Neural cell (in vitro differentiated cells): ENCODE measurements at regions not wholly inside any gene's neighbourhood (a gene's known extent, or its start where the extent isn't known, plus 50 kb on each side); places are given as distances from the start of the nearest gene placed in this dataset.

Experiments used
- H2AFZ ChIP-seq: fragments of 200-600, 300-800 bp; sonication (generic), shearing (Covaris generic); 2 replicates; pipeline ENCODE4 v1.6.0; 2014; ENCODE audit warnings: low read depth, mild to moderate bottlenecking, antibody characterized with exemption, low read length, moderate library complexity
- H3F3A ChIP-seq: fragments of 200-600 bp; shearing (Covaris generic); 2 replicates; pipeline ENCODE4 v1.6.1; 2016; ENCODE audit warnings: mild to moderate bottlenecking, moderate library complexity, mixed read lengths, antibody characterized with exemption, low read length; ENCODE audit not compliant: insufficient read depth, poor library complexity, severe bottlenecking
- H3K27ac ChIP-seq: fragments of 200-600, 300-800 bp; sonication (generic), shearing (Covaris generic); 2 replicates; pipeline ENCODE4 v1.5.1; 2014; ENCODE audit warnings: mild to moderate bottlenecking, low read length, moderate library complexity
- H3K27me3 ChIP-seq: fragments of 300-800, 200-600 bp; sonication (generic), shearing (Covaris generic); 2 replicates; pipeline ENCODE4 v1.6.0; 2014; ENCODE audit warnings: mild to moderate bottlenecking, low read depth, low read length, moderate library complexity; ENCODE audit not compliant: insufficient read depth
- H3K36me3 ChIP-seq: fragments of 300-800, 200-600 bp; sonication (generic), shearing (Covaris generic); 2 replicates; pipeline ENCODE4 v1.5.1; 2014; ENCODE audit warnings: mild to moderate bottlenecking, antibody characterized with exemption, low read length, moderate library complexity; ENCODE audit not compliant: insufficient read depth
- H3K4me2 ChIP-seq: fragments of 300-800, 200-600 bp; sonication (generic), shearing (Covaris generic); 2 replicates; pipeline ENCODE4 v1.6.0; 2014; ENCODE audit warnings: mild to moderate bottlenecking, low read length
- H3K4me3 ChIP-seq: fragments of 300-800, 200-600 bp; sonication (generic), shearing (Covaris generic); 2 replicates; pipeline ENCODE4 v1.5.1; 2014; ENCODE audit warnings: mild to moderate bottlenecking, low read length, moderate library complexity
- H3K79me2 ChIP-seq: fragments of 200-600 bp; shearing (Covaris generic); replicated peaks from 2 replicates; pipeline ENCODE4 v1.6.0; 2014; ENCODE audit warnings: mild to moderate bottlenecking, low read length, moderate library complexity; ENCODE audit not compliant: insufficient read depth
- H3K9ac ChIP-seq: fragments of 300-800, 200-600 bp; sonication (generic), shearing (Covaris generic); 2 replicates; pipeline ENCODE4 v1.6.1; 2016; ENCODE audit warnings: mild to moderate bottlenecking, low read length, mixed read lengths
- H3K9me2 ChIP-seq: fragments of 200-600 bp; shearing (Covaris generic); 2 replicates; pipeline ENCODE4 v1.6.1; 2016; ENCODE audit warnings: mild to moderate bottlenecking, low read length, mixed read lengths; ENCODE audit not compliant: insufficient read depth
- H3K9me3 ChIP-seq: fragments of 200-600, 300-800 bp; sonication (generic), shearing (Covaris generic); 2 replicates; pipeline ENCODE4 v1.6.1; 2016; ENCODE audit warnings: mild to moderate bottlenecking, mixed run types, low read length, moderate library complexity, mixed read lengths
- H4K20me1 ChIP-seq: fragments of 200-600 bp; shearing (Covaris generic); 2 replicates; pipeline ENCODE4 v1.6.1; 2016; ENCODE audit warnings: mild to moderate bottlenecking, mixed run types; ENCODE audit not compliant: insufficient read depth
- EP300 ChIP-seq: fragments of 450-650 bp; conservative IDR thresholded peaks from 2 replicates; pipeline ENCODE4 v1.6.1; 2014; ENCODE audit warnings: antibody characterized with exemption, mild to moderate bottlenecking, moderate library complexity; ENCODE audit not compliant: poor library complexity, severe bottlenecking
- EZH2 ChIP-seq: fragments of 200-600, 300-800 bp; shearing (Covaris generic), sonication (generic); IDR thresholded peaks from 2 replicates; pipeline ENCODE4 v1.6.1; 2014; ENCODE audit warnings: antibody characterized with exemption, low read length, borderline replicate concordance, mild to moderate bottlenecking; ENCODE audit not compliant: insufficient read depth, poor library complexity, severe bottlenecking
- MXI1 ChIP-seq: fragments of 450-650 bp; conservative IDR thresholded peaks from 2 replicates; pipeline ENCODE4 v1.6.1; 2014; ENCODE audit warnings: antibody characterized with exemption, mild to moderate bottlenecking; ENCODE audit not compliant: poor library complexity, severe bottlenecking
- POLR2AphosphoS5 ChIP-seq: IDR thresholded peaks from 2 replicates; pipeline ENCODE4 v1.6.1; 2012
- RAD21 ChIP-seq: fragments of 450-650 bp; conservative IDR thresholded peaks from 2 replicates; pipeline ENCODE4 v1.6.1; 2014; ENCODE audit warnings: antibody characterized with exemption, mild to moderate bottlenecking, moderate library complexity
- SMC3 ChIP-seq: fragments of 450-650 bp; conservative IDR thresholded peaks from 2 replicates; pipeline ENCODE4 v1.6.1; 2014; ENCODE audit warnings: antibody characterized with exemption, mild to moderate bottlenecking, moderate library complexity; ENCODE audit not compliant: poor library complexity
- TAF1 ChIP-seq: IDR thresholded peaks from 2 replicates; pipeline ENCODE4 v1.6.1; 2012; ENCODE audit warnings: low read depth
- TF ChIP-seq, protein P1 (sequence below): fragments of 450-650 bp; IDR thresholded peaks from 2 replicates; pipeline ENCODE4 v1.5.1; 2014; ENCODE audit warnings: antibody characterized with exemption, mild to moderate bottlenecking, moderate library complexity; ENCODE audit not compliant: poor library complexity, severe bottlenecking
- TF ChIP-seq, protein P2 (sequence below): IDR thresholded peaks from 2 replicates; pipeline ENCODE4 v1.6.1; 2012; ENCODE audit warnings: borderline replicate concordance

DNA sequence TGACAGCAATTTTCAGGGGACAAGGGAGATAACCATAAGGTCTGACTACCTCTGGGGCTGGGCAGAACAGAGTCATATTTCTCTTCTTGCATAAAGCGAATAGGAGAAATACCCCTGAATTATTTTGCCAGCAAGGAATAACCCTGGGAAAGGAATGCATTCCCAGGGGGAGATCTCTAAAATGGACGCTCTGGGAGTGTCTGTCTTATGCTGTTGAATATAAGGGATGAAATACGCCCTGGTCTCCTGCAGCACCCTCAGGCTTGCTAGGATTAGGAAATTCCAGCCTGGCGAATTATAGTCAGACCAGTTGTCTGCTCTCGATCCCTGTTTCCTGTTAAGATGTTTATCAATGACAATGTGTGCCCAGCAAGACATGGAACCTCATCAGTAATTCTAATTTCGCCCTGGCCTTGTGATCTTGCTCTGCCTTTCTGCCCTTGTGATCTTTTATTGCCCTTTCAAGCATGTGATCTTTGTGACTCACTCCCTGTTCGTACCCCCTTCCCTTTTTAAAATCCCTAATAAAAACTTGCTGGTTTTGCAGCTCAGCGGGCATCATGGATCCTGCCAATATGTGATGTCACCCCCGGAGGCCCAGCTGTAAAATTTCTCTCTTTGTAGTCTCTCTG is 221.6 kb upstream of the HS3ST5 start:
- Histone ChIP-seq H3K36me3 (no peaks in the 10 kb centered on the region), H3F3A (no peaks in the 10 kb centered on the region), H3K9me3 (no peaks in the 10 kb centered on the region)

DNA sequence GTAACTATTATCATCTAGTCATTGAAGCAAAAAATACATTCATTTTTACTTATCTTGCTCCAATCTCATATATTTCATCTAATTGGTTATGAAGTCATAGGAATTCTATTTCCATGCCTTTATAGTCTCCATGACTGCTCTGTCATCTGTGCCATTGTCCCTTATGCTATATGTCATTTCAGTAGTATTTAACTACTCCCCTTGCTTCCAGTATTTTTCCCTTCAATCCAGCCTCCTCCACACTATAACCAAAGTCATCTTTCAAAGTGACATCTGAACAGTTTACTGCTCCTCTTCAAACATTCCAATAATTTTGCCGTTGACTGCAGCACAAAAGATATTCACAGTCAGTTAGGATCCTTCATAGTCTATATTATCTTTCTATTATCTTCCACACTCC is 216.6 kb upstream of the HS3ST5 start:
- no peak for TF ChIP-seq EZH2
- TF ChIP-seq TAF1: no peak
- TF ChIP-seq POLR2AphosphoS5: peak; percentile 57
- TF ChIP-seq RAD21: no peak
- TF ChIP-seq, protein P1, sequence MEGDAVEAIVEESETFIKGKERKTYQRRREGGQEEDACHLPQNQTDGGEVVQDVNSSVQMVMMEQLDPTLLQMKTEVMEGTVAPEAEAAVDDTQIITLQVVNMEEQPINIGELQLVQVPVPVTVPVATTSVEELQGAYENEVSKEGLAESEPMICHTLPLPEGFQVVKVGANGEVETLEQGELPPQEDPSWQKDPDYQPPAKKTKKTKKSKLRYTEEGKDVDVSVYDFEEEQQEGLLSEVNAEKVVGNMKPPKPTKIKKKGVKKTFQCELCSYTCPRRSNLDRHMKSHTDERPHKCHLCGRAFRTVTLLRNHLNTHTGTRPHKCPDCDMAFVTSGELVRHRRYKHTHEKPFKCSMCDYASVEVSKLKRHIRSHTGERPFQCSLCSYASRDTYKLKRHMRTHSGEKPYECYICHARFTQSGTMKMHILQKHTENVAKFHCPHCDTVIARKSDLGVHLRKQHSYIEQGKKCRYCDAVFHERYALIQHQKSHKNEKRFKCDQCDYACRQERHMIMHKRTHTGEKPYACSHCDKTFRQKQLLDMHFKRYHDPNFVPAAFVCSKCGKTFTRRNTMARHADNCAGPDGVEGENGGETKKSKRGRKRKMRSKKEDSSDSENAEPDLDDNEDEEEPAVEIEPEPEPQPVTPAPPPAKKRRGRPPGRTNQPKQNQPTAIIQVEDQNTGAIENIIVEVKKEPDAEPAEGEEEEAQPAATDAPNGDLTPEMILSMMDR: no peak
- no peak for TF ChIP-seq SMC3
- peak; percentile 92 for TF ChIP-seq EP300
- TF ChIP-seq, protein P2, sequence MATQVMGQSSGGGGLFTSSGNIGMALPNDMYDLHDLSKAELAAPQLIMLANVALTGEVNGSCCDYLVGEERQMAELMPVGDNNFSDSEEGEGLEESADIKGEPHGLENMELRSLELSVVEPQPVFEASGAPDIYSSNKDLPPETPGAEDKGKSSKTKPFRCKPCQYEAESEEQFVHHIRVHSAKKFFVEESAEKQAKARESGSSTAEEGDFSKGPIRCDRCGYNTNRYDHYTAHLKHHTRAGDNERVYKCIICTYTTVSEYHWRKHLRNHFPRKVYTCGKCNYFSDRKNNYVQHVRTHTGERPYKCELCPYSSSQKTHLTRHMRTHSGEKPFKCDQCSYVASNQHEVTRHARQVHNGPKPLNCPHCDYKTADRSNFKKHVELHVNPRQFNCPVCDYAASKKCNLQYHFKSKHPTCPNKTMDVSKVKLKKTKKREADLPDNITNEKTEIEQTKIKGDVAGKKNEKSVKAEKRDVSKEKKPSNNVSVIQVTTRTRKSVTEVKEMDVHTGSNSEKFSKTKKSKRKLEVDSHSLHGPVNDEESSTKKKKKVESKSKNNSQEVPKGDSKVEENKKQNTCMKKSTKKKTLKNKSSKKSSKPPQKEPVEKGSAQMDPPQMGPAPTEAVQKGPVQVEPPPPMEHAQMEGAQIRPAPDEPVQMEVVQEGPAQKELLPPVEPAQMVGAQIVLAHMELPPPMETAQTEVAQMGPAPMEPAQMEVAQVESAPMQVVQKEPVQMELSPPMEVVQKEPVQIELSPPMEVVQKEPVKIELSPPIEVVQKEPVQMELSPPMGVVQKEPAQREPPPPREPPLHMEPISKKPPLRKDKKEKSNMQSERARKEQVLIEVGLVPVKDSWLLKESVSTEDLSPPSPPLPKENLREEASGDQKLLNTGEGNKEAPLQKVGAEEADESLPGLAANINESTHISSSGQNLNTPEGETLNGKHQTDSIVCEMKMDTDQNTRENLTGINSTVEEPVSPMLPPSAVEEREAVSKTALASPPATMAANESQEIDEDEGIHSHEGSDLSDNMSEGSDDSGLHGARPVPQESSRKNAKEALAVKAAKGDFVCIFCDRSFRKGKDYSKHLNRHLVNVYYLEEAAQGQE: peak; percentile 93
- TF ChIP-seq MXI1: no peak

More for the DNA sequence above, 221.6 kb upstream of the HS3ST5 start:
- Histone ChIP-seq H3K9me2 (no peaks in the 10 kb centered on the region), H2AFZ (no peak overlapping the region), H3K27ac (no peak overlapping the region), H3K4me2 (no peak overlapping the region), H3K27me3 (no peaks in the 10 kb centered on the region), H3K4me3 (no peak overlapping the region), H4K20me1 (no peaks in the 10 kb centered on the region), H3K9ac (no peak overlapping the region), H3K79me2 (no peaks in the 10 kb centered on the region)
- TF ChIP-seq RAD21 (no peak), EZH2 (no peak), SMC3 (no peak), MXI1 (no peak), TAF1 (no peak), POLR2AphosphoS5 (no peak), EP300 (no peak)
- TF ChIP-seq, protein P2: no peak
- TF ChIP-seq, protein P1: no peak

More for the DNA sequence above, 216.6 kb upstream of the HS3ST5 start:
- Histone ChIP-seq H3K36me3 (no peaks in the 10 kb centered on the region), H3K27me3 (no peaks in the 10 kb centered on the region), H3K4me2 (no peak overlapping the region), H3K79me2 (no peaks in the 10 kb centered on the region), H3K27ac (peak overlapping the region; percentile 44), H4K20me1 (no peaks in the 10 kb centered on the region), H3F3A (no peaks in the 10 kb centered on the region), H3K9ac (no peak overlapping the region), H3K9me3 (no peaks in the 10 kb centered on the region), H3K9me2 (no peaks in the 10 kb centered on the region), H3K4me3 (no peak overlapping the region), H2AFZ (no peak overlapping the region)
